GM12878 (cell line): ENCODE measurements at regions not wholly inside any gene's neighbourhood (a gene's known extent, or its start where the extent isn't known, plus 50 kb on each side); places are given as distances from the start of the nearest gene placed in this dataset.
A peak's percentile ranks its signal among the peaks of the same experiment; 100 is the strongest.
"Not testable (repeated sequence)": the region's sequence is repeated elsewhere in the genome, so short reads cannot be mapped to it uniquely, and the experiment has no call there.

Experiments
- ATAC-seq: fragments of 200-7000 bp; cut with Tn5 transposase; 3 replicates; pipeline ENCODE4 v1.9.1; 2020; ENCODE audit warnings: mild to moderate bottlenecking, moderate library complexity
- BruUV-seq: library from RNA; stranded (reverse); fragments of 400-500 nt; replicated peaks from 2 replicates; lab custom pipeline; 2021; lab: Mats Ljungman, UMichigan
- CTCF ChIA-PET: fragments of 300-600 bp; sonication (Branson Sonifier 250); formaldehyde crosslinking; extraction: SDS; loops from one replicate; lab custom pipeline; 2021; ENCODE audit warnings: inconsistent platforms; lab: Yijun Ruan, JAX
- POLR2A ChIA-PET: fragments of 350-600 bp; formaldehyde crosslinking; extraction: SDS; loops from one replicate; lab custom pipeline; 2021; ENCODE audit warnings: inconsistent platforms; lab: Charles Lee
- RAD21 ChIA-PET: fragments of 300-600 bp; sonication (Branson Sonifier 250); formaldehyde crosslinking; loops from one replicate; lab custom pipeline; 2023; ENCODE audit warnings: antibody characterized with exemption; ENCODE audit not compliant: unreplicated experiment; lab: Charles Lee
- SMC1A ChIA-PET: fragments of 300-600 bp; sonication (Branson Sonifier 250); formaldehyde crosslinking; loops from one replicate; lab custom pipeline; 2023; ENCODE audit not compliant: unreplicated experiment, uncharacterized antibody; lab: Charles Lee
- DNase-seq: peaks from one replicate; pipeline ENCODE4 v3.0.0-alpha.2; 2011; ENCODE audit warnings: low read depth, low spot score
- FAIRE-seq: peaks from 3 replicates; lab custom pipeline; 2011; peaks lifted over from hg19 to GRCh38; lab: Jason Lieb, UNC
- H2AFZ ChIP-seq: 2 replicates; pipeline ENCODE4 v1.6.0; 2011; ENCODE audit warnings: low read depth, low read length, control low read depth; ENCODE audit not compliant: control insufficient read depth
- H3K27ac ChIP-seq: 2 replicates; pipeline ENCODE4 v1.5.1; 2011; ENCODE audit warnings: control low read depth; ENCODE audit not compliant: control insufficient read depth, insufficient read depth
- H3K27me3 ChIP-seq, 2 experiments: replicated peaks in 1 of 2; 2 replicates each; pipeline versions ENCODE4 v1.6.0 to v1.6.1; 2011; ENCODE audit warnings: low read length in 1 of 2; ENCODE audit not compliant: control insufficient read depth in 2 of 2, insufficient read depth in 2 of 2
- H3K36me3 ChIP-seq, 2 experiments: 2 replicates each; pipeline ENCODE4 v1.5.1; 2011; ENCODE audit warnings: low read length in 1 of 2; ENCODE audit not compliant: control insufficient read depth in 2 of 2, insufficient read depth in 2 of 2
- H3K4me1 ChIP-seq: 2 replicates; pipeline ENCODE4 v1.6.1; 2011; ENCODE audit warnings: mild to moderate bottlenecking, low read length, moderate library complexity, mixed read lengths; ENCODE audit not compliant: control insufficient read depth, insufficient read depth
- H3K4me2 ChIP-seq: 2 replicates; pipeline ENCODE4 v1.6.0; 2011; ENCODE audit warnings: control low read depth; ENCODE audit not compliant: control insufficient read depth, insufficient read depth
- H3K4me3 ChIP-seq: fragments of 200-600 bp; sonication (generic); 2 replicates; pipeline ENCODE4 v1.5.1; 2016
- H3K79me2 ChIP-seq: 2 replicates; pipeline ENCODE4 v1.6.0; 2011; ENCODE audit warnings: low read length; ENCODE audit not compliant: control insufficient read depth, insufficient read depth
- H3K9ac ChIP-seq: 2 replicates; pipeline ENCODE4 v1.8.0; 2011; ENCODE audit warnings: low read length, control low read depth, mixed read lengths; ENCODE audit not compliant: control insufficient read depth, insufficient read depth
- H3K9me3 ChIP-seq: replicated peaks from 3 replicates; pipeline ENCODE4 v1.5.1; 2011; ENCODE audit warnings: mild to moderate bottlenecking, low read length; ENCODE audit not compliant: control insufficient read depth, insufficient read depth
- H4K20me1 ChIP-seq: 2 replicates; pipeline ENCODE4 v1.6.0; 2011; ENCODE audit not compliant: control insufficient read depth, insufficient read depth
- CBFB ChIP-seq: IDR thresholded peaks from 2 replicates; pipeline ENCODE4 v1.6.1; 2016; ENCODE audit warnings: antibody characterized with exemption, low read depth
- CREB1 ChIP-seq: IDR thresholded peaks from 2 replicates; pipeline ENCODE4 v1.6.1; 2012; ENCODE audit warnings: low read depth, mild to moderate bottlenecking, inconsistent platforms
- CTCF ChIP-seq, 3 experiments: IDR thresholded peaks in 2 of 3; conservative IDR thresholded peaks in 1 of 3; 2 replicates each; pipeline ENCODE4 v1.5.1; 2011; ENCODE audit warnings: low read depth in 3 of 3, low read length in 3 of 3, mild to moderate bottlenecking in 3 of 3, control low read depth in 2 of 3, moderate library complexity in 2 of 3, inconsistent platforms in 1 of 3, mixed read lengths in 1 of 3; ENCODE audit not compliant: control insufficient read depth in 2 of 3, insufficient read depth in 1 of 3; ENCODE audit errors: extremely low read depth in 1 of 3
- ESRRA ChIP-seq: IDR thresholded peaks from 2 replicates; pipeline ENCODE4 v1.6.1; 2012; ENCODE audit warnings: mild to moderate bottlenecking, low read length, improper control_type of control experiment
- IKZF1 ChIP-seq: fragments of 450-650 bp; conservative IDR thresholded peaks from 2 replicates; pipeline ENCODE4 v1.6.1; 2017; ENCODE audit warnings: antibody characterized with exemption, mild to moderate bottlenecking
- NR2F1 ChIP-seq: fragments of 450-650 bp; conservative IDR thresholded peaks from 2 replicates; pipeline ENCODE4 v1.6.1; 2017; ENCODE audit warnings: mild to moderate bottlenecking
- RAD21 ChIP-seq: IDR thresholded peaks from 2 replicates; pipeline ENCODE4 v1.6.1; 2011; ENCODE audit warnings: mild to moderate bottlenecking, low read depth, low read length, moderate library complexity; ENCODE audit not compliant: insufficient read depth
- SMC3 ChIP-seq: IDR thresholded peaks from 2 replicates; pipeline ENCODE4 v1.6.1; 2011; ENCODE audit warnings: low read length, improper control_type of control experiment, borderline replicate concordance
- SPI1 ChIP-seq: IDR thresholded peaks from 2 replicates; pipeline ENCODE4 v1.6.1; 2011; ENCODE audit warnings: low read depth, mild to moderate bottlenecking, low read length, moderate library complexity, borderline replicate concordance; ENCODE audit not compliant: insufficient read depth
- ZNF622 ChIP-seq: fragments of 450-650 bp; IDR thresholded peaks from 2 replicates; pipeline ENCODE4 v1.6.1; 2017; ENCODE audit warnings: mild to moderate bottlenecking, inconsistent platforms
- WGBS: methylation state at CpG from one replicate; pipeline ENCODE4 v1.1.6; 2016; ENCODE audit warnings: low lambda C conversion rate; ENCODE audit not compliant: insufficient replicate concordance, insufficient coverage; ENCODE audit errors: missing lambda C conversion rate; 5-methylcytosine and 5-hydroxymethylcytosine counted together
- in situ Hi-C: fragments of 300-500 bp; cut with MboI; formaldehyde crosslinking; loops from 9 replicates; pipeline ENCODE4 v1.14.3; 2018; ENCODE audit warnings: mixed read lengths
- intact Hi-C: fragments of 100-400 bp; cut with micrococcal nuclease; formaldehyde crosslinking; loops from one replicate; pipeline ENCODE4 v1.14.2; 2022; ENCODE audit not compliant: unreplicated experiment

- H3K9me3 ChIP-seq = no peaks in the 10 kb centered on the region
- H4K20me1 ChIP-seq = no peaks in the 10 kb centered on the region
- FAIRE-seq (peak; percentile 95), DNase-seq (no peak), ATAC-seq (peak; percentile 77)
- no peak overlapping the region for H3K4me3 ChIP-seq
- no peaks in the 10 kb centered on the region for H3K27me3 ChIP-seq
- 10% methylated on average over 9 of the region's 9 CpGs for WGBS
- no peak for TF ChIP-seq CBFB
- 0 out of 2 replicates have a peak, but pooled peaks have one; percentile 18 for TF ChIP-seq NR2F1
- TF ChIP-seq RAD21 = peak; percentile 72
- TF ChIP-seq SPI1 = no peak
- peak; percentile 73 to 75 (median 75) for TF ChIP-seq CTCF (IDR thresholded peaks at IDR 0.05 in 2 of 3, conservative IDR thresholded peaks at IDR 0.05 in 1 of 3; ENCODE audit: control insufficient read depth in 2 of 3, extremely low read depth in 1 of 3, insufficient read depth in 1 of 3, low read depth in 3 of 3, low read length in 3 of 3)
- peak; percentile 73 for TF ChIP-seq SMC3
- no peak for TF ChIP-seq ZNF622
- TF ChIP-seq CREB1 = peak; percentile 45; the same call in 1 of the 2 replicates
- TF ChIP-seq IKZF1 = 0 out of 2 replicates have a peak, but pooled peaks have one; percentile 24
- TF ChIP-seq ESRRA = 0 out of 2 replicates have a peak, but pooled peaks have one; percentile 37
- H2AFZ ChIP-seq = no peak overlapping the region
- H3K79me2 ChIP-seq = no peaks in the 10 kb centered on the region
- ChIA-PET SMC1A (interaction anchor here (0.7 to 4.0 kb wide), 12 partner anchors 8 to 738 kb away, joined by 3 to 46 read pairs (median 5); no protein-coding TSS in a partner anchor), RAD21 (interaction anchor here (0.7 to 2.9 kb wide), 8 partner anchors 9 to 273 kb away, joined by 3 to 14 read pairs (median 4); no protein-coding TSS in a partner anchor), POLR2A (no interaction called here), CTCF (interaction anchor here (0.6 to 4.0 kb wide), 19 partner anchors 10 to 733 kb away, joined by 3 to 61 read pairs (median 5); partner anchors contain the start of gene PRKCQ)
- BruUV-seq = no TSS peak
- no peak overlapping the region for H3K27ac ChIP-seq
- intact Hi-C loops (loop anchor here (1.0 kb wide), 1 partner anchor 261 kb away; no protein-coding TSS in a partner anchor), in situ Hi-C loops (no loop called here)
- H3K4me1 ChIP-seq = no peaks in the 10 kb centered on the region
- H3K4me2 ChIP-seq = no peak overlapping the region
- no peak overlapping the region for H3K9ac ChIP-seq
- H3K36me3 ChIP-seq = no peaks in the 10 kb centered on the region
Measured at GRCh38 chr10:6678211-6678803, 98.2 kb upstream of the PRKCQ start.

DNA sequence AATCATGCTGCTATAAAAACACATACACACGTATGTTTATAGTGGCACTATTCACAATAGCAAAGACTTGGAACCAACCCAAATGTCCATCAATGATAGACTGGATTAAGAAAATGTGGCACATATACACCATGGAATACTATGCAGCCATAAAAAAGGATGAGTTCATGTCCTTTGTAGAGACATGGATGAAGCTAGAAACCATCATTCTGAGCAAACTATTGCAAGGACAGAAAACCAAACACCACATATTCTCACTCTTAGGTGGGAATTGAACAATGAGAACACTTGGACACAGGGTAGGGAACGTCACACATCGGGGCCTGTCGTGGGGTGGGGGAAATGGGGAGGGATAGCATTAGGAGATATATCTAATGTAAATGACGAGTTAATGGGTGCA is 97.1 kb upstream of the PRKCQ start:
- H2AFZ ChIP-seq, H3K4me3 ChIP-seq, H3K4me2 ChIP-seq, DNase-seq, in situ Hi-C loops, intact Hi-C loops, POLR2A ChIA-PET, H3K9ac ChIP-seq, ATAC-seq, H3K9me3 ChIP-seq, H3K4me1 ChIP-seq, H3K27me3 ChIP-seq, FAIRE-seq, H3K27ac ChIP-seq, RAD21 ChIA-PET, H4K20me1 ChIP-seq, H3K36me3 ChIP-seq, BruUV-seq, H3K79me2 ChIP-seq: not testable (repeated sequence)
- ChIA-PET SMC1A (interaction anchor here (1.0 to 4.0 kb wide), 5 partner anchors 10 to 271 kb away, joined by 3 to 46 read pairs (median 12); no protein-coding TSS in a partner anchor), CTCF (interaction anchor here (1.0 to 4.0 kb wide), 7 partner anchors 17 to 734 kb away, joined by 3 to 61 read pairs (median 14); no protein-coding TSS in a partner anchor)
- 20% methylated on average over 2 of the region's 5 CpGs for WGBS
